SK-N-SH treated with all-trans-retinoic acid at 6 μM for 48 hours (cell line): ENCODE measurements at regions not wholly inside any gene's neighbourhood (a gene's known extent, or its start where the extent isn't known, plus 50 kb on each side); places are given as distances from the start of the nearest gene placed in this dataset.

Experiments used
- CREB5 ChIP-seq: fragments of 250-450 bp; sonication (Bioruptor Pico); IDR thresholded peaks from 2 replicates; pipeline ENCODE4 v1.5.1; 2020; ENCODE audit warnings: low read depth, mild to moderate bottlenecking, moderate library complexity
- ISL1 ChIP-seq: fragments of 250-450 bp; sonication (Bioruptor Pico); IDR thresholded peaks from 2 replicates; pipeline ENCODE4 v2.1.2; 2022; ENCODE audit warnings: mild to moderate bottlenecking, moderate library complexity
- OSR1 ChIP-seq: fragments of 250-450 bp; sonication (Bioruptor Pico); IDR thresholded peaks from 2 replicates; pipeline ENCODE4 v1.8.0; 2022; ENCODE audit warnings: moderate library complexity, mild to moderate bottlenecking, inconsistent platforms
- PATZ1 ChIP-seq: fragments of 250-450 bp; sonication (Bioruptor Pico); IDR thresholded peaks from 2 replicates; pipeline ENCODE4 v1.8.0; 2020; ENCODE audit warnings: mild to moderate bottlenecking, moderate library complexity, borderline replicate concordance
- POU6F1 ChIP-seq: fragments of 250-450 bp; sonication (Bioruptor Pico); IDR thresholded peaks from 2 replicates; pipeline ENCODE4 v1.8.0; 2021; ENCODE audit warnings: low read depth, mild to moderate bottlenecking, moderate library complexity, borderline replicate concordance
- PPARA ChIP-seq: fragments of 250-450 bp; sonication (Bioruptor Pico); IDR thresholded peaks from 2 replicates; pipeline ENCODE4 v1.5.0; 2020; ENCODE audit warnings: mild to moderate bottlenecking, borderline replicate concordance
- SNAI2 ChIP-seq: fragments of 250-450 bp; sonication (Bioruptor Pico); IDR thresholded peaks from 2 replicates; pipeline ENCODE4 v1.5.0; 2020; ENCODE audit warnings: mild to moderate bottlenecking, moderate library complexity
- ZFP3 ChIP-seq: fragments of 250-450 bp; sonication (Bioruptor Pico); IDR thresholded peaks from 2 replicates; pipeline ENCODE4 v1.5.0; 2020; ENCODE audit warnings: mild to moderate bottlenecking, moderate library complexity
- ZFP30 ChIP-seq: fragments of 450-650 bp; formaldehyde crosslinking; IDR thresholded peaks from 2 replicates; pipeline ENCODE4 v1.5.0; 2022; ENCODE audit warnings: mild to moderate bottlenecking, moderate library complexity
- ZNF70 ChIP-seq: fragments of 450-650 bp; formaldehyde crosslinking; IDR thresholded peaks from 2 replicates; pipeline ENCODE4 v1.5.0; 2020; ENCODE audit warnings: mild to moderate bottlenecking, moderate library complexity

GRCh38 chr9:23005156-23005555 is 558.5 kb downstream of the DMRTA1 start:
- TF ChIP-seq PPARA (CRISPR knock-in tag) (no peak), ISL1 (CRISPR knock-in tag) (no peak), CREB5 (CRISPR knock-in tag) (no peak), PATZ1 (CRISPR knock-in tag) (no peak), ZFP3 (CRISPR knock-in tag) (no peak), ZNF70 (CRISPR knock-in tag) (no peak), ZFP30 (CRISPR knock-in tag) (no peak), OSR1 (CRISPR knock-in tag) (no peak), SNAI2 (CRISPR knock-in tag) (no peak), POU6F1 (CRISPR knock-in tag) (no peak)
